ENCODE measurements at regions not wholly inside any gene's neighbourhood (a gene's known extent, or its start where the extent isn't known, plus 50 kb on each side); places are given as distances from the start of the nearest gene placed in this dataset.

DNA sequence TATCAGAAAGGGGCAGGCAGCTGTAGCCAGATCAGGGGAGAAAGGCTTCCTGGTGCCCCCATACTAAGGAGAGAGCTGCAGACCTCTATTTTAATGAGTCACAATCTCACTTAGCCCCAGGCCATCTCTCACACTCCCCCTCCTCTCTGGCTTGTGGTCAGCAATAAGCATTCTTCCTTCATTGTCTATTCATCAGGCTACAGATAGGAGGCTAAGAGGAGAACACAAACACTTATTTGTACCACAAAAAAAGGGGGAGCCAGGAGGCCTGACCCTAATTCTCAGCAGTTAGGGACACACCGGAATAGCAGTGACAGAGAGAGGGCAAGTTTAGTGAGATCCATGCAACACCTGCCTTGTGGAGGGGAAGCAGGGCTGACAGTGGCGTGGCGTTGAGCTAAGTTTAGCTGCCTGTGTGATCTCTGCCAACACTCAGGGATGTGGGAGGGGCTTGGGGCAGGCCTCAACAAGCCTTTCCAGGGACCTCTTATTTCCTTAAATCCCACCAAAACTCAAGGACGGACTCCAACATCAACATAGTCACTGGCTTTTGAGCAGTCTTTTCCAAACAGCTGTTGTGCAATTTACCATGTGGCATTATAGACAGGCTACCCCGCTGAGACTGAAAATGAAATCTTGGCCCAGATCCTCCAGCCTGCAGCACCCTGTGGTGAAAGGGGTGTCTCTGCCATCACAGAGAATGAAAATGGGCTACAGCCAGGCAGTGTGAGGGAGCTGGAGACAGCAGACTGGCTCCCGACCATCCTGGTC, 191.9 kb upstream of the TSC22D2 start:
- Histone ChIP-seq H3K4me3 (ENCODE audit: low read depth, low read length, poor library complexity, severe bottlenecking) (no peak overlapping the region), H3K36me3 (ENCODE audit: insufficient read depth, low read length, poor library complexity, severe bottlenecking) (no peaks in the 10 kb centered on the region), H3K4me1 (ENCODE audit: insufficient read depth, low read length, poor library complexity, severe bottlenecking) (peaks cover 30% of the 10 kb centered on the region), H3K27ac (ENCODE audit: low read depth, low read length, poor library complexity, severe bottlenecking) (peak overlapping the region; percentile 13), H3K9me3 (ENCODE audit: low read depth, low read length, poor library complexity, severe bottlenecking) (peaks cover 5% of the 10 kb centered on the region), H3K27me3 (replicated peaks; ENCODE audit: insufficient read depth, low read depth, low read length, poor library complexity) (no peaks in the 10 kb centered on the region)
- intact Hi-C loops (cut with micrococcal nuclease; ENCODE audit: unreplicated experiment): no loop called here
- TF ChIP-seq, protein P1, sequence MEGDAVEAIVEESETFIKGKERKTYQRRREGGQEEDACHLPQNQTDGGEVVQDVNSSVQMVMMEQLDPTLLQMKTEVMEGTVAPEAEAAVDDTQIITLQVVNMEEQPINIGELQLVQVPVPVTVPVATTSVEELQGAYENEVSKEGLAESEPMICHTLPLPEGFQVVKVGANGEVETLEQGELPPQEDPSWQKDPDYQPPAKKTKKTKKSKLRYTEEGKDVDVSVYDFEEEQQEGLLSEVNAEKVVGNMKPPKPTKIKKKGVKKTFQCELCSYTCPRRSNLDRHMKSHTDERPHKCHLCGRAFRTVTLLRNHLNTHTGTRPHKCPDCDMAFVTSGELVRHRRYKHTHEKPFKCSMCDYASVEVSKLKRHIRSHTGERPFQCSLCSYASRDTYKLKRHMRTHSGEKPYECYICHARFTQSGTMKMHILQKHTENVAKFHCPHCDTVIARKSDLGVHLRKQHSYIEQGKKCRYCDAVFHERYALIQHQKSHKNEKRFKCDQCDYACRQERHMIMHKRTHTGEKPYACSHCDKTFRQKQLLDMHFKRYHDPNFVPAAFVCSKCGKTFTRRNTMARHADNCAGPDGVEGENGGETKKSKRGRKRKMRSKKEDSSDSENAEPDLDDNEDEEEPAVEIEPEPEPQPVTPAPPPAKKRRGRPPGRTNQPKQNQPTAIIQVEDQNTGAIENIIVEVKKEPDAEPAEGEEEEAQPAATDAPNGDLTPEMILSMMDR (conservative IDR thresholded peaks at IDR 0.05; ENCODE audit: low read depth, low read length): no peak
- no peak for TF ChIP-seq EZH2 (IDR thresholded peaks at IDR 0.05; ENCODE audit: borderline replicate concordance, low read depth, low read length, poor library complexity, severe bottlenecking)
- DNase-seq (ENCODE audit: low spot score): peak; percentile 94
- BruUV-seq (replicated peaks): no TSS peak
- ChIA-PET CTCF (interaction anchor here (0.8 to 1.7 kb wide), 4 partner anchors 32 to 337 kb away, joined by 3 to 6 read pairs (median 4); no protein-coding TSS in a partner anchor), POLR2A (ENCODE audit: low non-redundant PET) (no interaction called here)

DNA sequence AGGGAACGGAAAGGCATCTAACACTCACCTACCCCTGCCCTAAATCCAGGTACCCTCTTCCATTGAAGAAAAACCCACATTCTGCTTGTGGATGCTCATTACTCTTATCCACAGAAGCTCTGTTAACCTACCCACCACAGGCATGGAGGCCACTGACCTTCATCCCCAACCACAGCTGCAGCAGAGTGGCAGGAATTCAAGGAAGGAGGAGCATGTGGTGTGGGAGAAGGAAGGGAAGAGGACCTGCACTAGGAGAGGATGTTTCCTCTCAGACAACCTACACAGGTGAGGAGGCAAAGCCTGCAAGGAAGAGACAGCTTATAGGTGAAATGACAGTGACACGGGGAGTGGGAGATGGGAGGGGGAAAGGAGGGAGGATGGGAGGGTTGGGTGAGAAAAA, 192.5 kb upstream of the TSC22D2 start:
- CTCF ChIA-PET: interaction anchor here (1.7 kb wide), 1 partner anchor 32 kb away, joined by 4 read pairs; no protein-coding TSS in a partner anchor
- POLR2A ChIA-PET (ENCODE audit: low non-redundant PET): no interaction called here
- H3K36me3 ChIP-seq (ENCODE audit: insufficient read depth, low read length, poor library complexity, severe bottlenecking): no peaks in the 10 kb centered on the region
- intact Hi-C loops (cut with micrococcal nuclease; ENCODE audit: unreplicated experiment): no loop called here
- H3K27me3 ChIP-seq (replicated peaks; ENCODE audit: insufficient read depth, low read depth, low read length, poor library complexity): no peaks in the 10 kb centered on the region
- H3K4me1 ChIP-seq (ENCODE audit: insufficient read depth, low read length, poor library complexity, severe bottlenecking): peaks cover 28% of the 10 kb centered on the region
- TF ChIP-seq, protein P1 (conservative IDR thresholded peaks at IDR 0.05; ENCODE audit: low read depth, low read length): no peak
- no peak for TF ChIP-seq EZH2 (IDR thresholded peaks at IDR 0.05; ENCODE audit: borderline replicate concordance, low read depth, low read length, poor library complexity, severe bottlenecking)
- no TSS peak for BruUV-seq (replicated peaks)
- DNase-seq (ENCODE audit: low spot score): no peak
- peak overlapping the region; percentile 13 for H3K27ac ChIP-seq (ENCODE audit: low read depth, low read length, poor library complexity, severe bottlenecking)
- H3K9me3 ChIP-seq (ENCODE audit: low read depth, low read length, poor library complexity, severe bottlenecking): peaks cover 5% of the 10 kb centered on the region
- no peak overlapping the region for H3K4me3 ChIP-seq (ENCODE audit: low read depth, low read length, poor library complexity, severe bottlenecking)

DNA sequence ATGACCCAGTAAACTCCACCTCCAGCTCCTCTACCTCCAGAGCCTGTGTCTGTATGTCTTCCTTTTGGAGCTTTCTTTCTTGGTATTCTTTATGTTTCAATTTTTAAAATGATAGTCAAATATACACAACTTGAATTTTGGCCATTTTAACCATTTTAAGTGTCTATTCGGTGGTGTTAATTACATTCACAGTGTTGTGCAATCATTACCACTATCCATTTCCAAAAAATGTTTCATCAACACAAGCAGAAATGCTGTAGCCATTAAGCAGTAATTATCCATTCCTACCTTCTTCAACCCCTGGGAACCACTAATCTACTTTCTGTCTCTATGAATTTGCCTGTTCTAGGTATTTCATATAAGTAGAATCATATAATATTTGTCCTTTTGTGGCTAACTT, 194.5 kb upstream of the TSC22D2 start:
- peaks cover 33% of the 10 kb centered on the region for H3K4me1 ChIP-seq (ENCODE audit: insufficient read depth, low read length, poor library complexity, severe bottlenecking)
- ChIA-PET POLR2A (ENCODE audit: low non-redundant PET) (no interaction called here), CTCF (no interaction called here)
- TF ChIP-seq, protein P1 (conservative IDR thresholded peaks at IDR 0.05; ENCODE audit: low read depth, low read length): no peak
- TF ChIP-seq EZH2 (IDR thresholded peaks at IDR 0.05; ENCODE audit: borderline replicate concordance, low read depth, low read length, poor library complexity, severe bottlenecking): no peak
- intact Hi-C loops (cut with micrococcal nuclease; ENCODE audit: unreplicated experiment): no loop called here
- H3K36me3 ChIP-seq (ENCODE audit: insufficient read depth, low read length, poor library complexity, severe bottlenecking): no peaks in the 10 kb centered on the region
- BruUV-seq (replicated peaks): no TSS peak
- DNase-seq (ENCODE audit: low spot score): no peak
- H3K4me3 ChIP-seq (ENCODE audit: low read depth, low read length, poor library complexity, severe bottlenecking): no peak overlapping the region
- no peak overlapping the region for H3K27ac ChIP-seq (ENCODE audit: low read depth, low read length, poor library complexity, severe bottlenecking)
- peaks cover 5% of the 10 kb centered on the region for H3K9me3 ChIP-seq (ENCODE audit: low read depth, low read length, poor library complexity, severe bottlenecking)
- H3K27me3 ChIP-seq (replicated peaks; ENCODE audit: insufficient read depth, low read depth, low read length, poor library complexity): no peaks in the 10 kb centered on the region
